ENCODE measurements at regions not wholly inside any gene's neighbourhood (a gene's known extent, or its start where the extent isn't known, plus 50 kb on each side); places are given as distances from the start of the nearest gene placed in this dataset.

DNA sequence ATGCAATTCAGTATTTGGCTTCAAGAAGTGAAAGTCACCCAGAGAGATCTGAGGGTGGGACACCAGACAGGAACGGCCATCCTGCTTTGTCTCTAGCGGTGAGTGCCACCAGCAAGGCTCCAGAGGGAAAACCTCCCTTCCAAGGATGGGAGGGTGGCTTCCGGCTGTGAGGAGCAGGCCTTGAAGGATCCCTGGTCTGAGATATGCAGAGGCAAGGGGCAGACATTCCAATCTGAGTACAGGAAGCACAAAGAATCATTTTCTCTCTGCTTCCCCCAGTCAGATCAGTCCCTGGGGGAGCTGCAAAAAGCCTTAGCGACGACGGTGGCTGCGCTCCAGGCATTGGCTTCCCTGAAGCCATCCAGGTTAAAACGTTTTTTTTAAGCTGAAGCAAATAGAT lies 167.4 kb downstream of the TEX36 start:
- no peak for DNase-seq
- in situ Hi-C loops (cut with MboI; ENCODE audit: low pct_ligation_motif_present in 1 of 4, low pct_unique_long_range_greater_than_20kb in 1 of 4, low sequenced_read_pairs in 3 of 4): no loop called here
- 77 to 80% methylated on average over 5 to 8 of the region's 8 CpGs for WGBS, 2 donors (ENCODE audit: low coverage in 1 of 2)

DNA sequence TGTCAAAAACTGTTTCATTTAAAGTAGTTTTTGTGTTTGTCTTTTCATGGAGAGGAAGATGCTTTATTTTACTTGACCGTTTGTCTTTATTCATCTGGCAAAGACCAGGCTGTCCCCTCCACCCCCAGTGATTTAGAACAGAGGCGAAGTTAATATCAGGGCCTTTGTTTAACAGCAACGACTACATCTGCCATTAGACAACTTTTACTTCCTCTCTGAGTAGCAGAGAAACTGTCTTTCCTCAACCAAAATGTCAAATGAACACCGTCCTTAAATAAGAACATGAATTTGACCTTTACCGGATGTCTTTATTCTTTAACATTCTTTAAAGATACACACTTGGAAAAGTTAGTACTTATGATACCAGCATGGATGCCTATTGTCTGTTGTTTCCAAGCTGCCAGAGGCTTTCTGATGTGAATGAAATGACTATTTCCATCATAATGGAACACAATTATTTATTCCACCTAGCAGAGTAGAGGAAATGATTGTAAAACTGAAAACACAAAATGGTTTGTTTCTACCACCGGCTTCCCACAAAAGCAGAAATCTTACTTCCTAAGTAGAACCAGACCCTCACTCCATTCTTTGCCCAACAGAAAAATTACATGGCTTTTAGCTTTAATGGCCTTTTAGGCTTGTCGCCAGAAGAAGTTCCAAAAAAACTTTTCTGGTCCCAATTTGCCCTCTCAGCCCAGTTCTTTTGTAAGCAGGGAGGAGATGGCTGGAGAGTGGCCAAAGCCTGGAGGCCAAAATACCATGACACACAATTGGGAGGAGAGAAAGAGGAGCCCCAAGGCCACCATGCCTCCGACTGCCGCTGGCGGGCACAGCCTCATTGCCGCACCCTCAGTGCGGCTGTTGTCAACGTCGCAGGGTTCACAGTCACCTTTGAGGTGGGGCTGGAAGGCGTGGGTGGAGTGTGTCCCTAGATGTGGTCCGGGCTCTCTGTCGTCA lies 168.5 kb downstream of the TEX36 start:
- in situ Hi-C loops (cut with MboI; ENCODE audit: low pct_ligation_motif_present in 1 of 4, low pct_unique_long_range_greater_than_20kb in 1 of 4, low sequenced_read_pairs in 3 of 4): no loop called here
- H3K4me1 ChIP-seq: no peaks in the 10 kb centered on the region
- TF ChIP-seq EP300 (IDR thresholded peaks at IDR 0.05; ENCODE audit: low read depth) (no peak), POLR2AphosphoS5 (IDR thresholded peaks at IDR 0.05) (no peak), POLR2A (IDR thresholded peaks at IDR 0.05) (no peak)
- TF ChIP-seq, protein P1, sequence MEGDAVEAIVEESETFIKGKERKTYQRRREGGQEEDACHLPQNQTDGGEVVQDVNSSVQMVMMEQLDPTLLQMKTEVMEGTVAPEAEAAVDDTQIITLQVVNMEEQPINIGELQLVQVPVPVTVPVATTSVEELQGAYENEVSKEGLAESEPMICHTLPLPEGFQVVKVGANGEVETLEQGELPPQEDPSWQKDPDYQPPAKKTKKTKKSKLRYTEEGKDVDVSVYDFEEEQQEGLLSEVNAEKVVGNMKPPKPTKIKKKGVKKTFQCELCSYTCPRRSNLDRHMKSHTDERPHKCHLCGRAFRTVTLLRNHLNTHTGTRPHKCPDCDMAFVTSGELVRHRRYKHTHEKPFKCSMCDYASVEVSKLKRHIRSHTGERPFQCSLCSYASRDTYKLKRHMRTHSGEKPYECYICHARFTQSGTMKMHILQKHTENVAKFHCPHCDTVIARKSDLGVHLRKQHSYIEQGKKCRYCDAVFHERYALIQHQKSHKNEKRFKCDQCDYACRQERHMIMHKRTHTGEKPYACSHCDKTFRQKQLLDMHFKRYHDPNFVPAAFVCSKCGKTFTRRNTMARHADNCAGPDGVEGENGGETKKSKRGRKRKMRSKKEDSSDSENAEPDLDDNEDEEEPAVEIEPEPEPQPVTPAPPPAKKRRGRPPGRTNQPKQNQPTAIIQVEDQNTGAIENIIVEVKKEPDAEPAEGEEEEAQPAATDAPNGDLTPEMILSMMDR (IDR thresholded peaks at IDR 0.05): no peak
- no peak overlapping the region for H3K4me3 ChIP-seq
- DNase-seq: no peak
- H3K27me3 ChIP-seq: peaks cover 6% of the 10 kb centered on the region
- 68 to 76% methylated on average over 6 to 17 of the region's 17 CpGs for WGBS, 2 donors (ENCODE audit: low coverage in 1 of 2)
- no peak overlapping the region for H3K27ac ChIP-seq
- no peaks in the 10 kb centered on the region for H3K36me3 ChIP-seq
- intact Hi-C loops (cut with DNase I; ENCODE audit: low total_unique reads): no loop called here
- H3K9me3 ChIP-seq: no peaks in the 10 kb centered on the region

More for the DNA sequence above, 167.4 kb downstream of the TEX36 start:
- Histone ChIP-seq H3K4me1 (no peaks in the 10 kb centered on the region), H3K9me3 (no peaks in the 10 kb centered on the region), H3K27me3 (peaks cover 11% of the 10 kb centered on the region), H3K36me3 (no peaks in the 10 kb centered on the region), H3K27ac (no peak overlapping the region), H3K4me3 (no peak overlapping the region)
- no peak for TF ChIP-seq EP300 (IDR thresholded peaks at IDR 0.05; ENCODE audit: low read depth)
- no peak for TF ChIP-seq POLR2AphosphoS5 (IDR thresholded peaks at IDR 0.05)
- no peak for TF ChIP-seq POLR2A (IDR thresholded peaks at IDR 0.05)
- TF ChIP-seq, protein P1 (IDR thresholded peaks at IDR 0.05): no peak
- intact Hi-C loops (cut with DNase I; ENCODE audit: low total_unique reads): no loop called here

DNA sequence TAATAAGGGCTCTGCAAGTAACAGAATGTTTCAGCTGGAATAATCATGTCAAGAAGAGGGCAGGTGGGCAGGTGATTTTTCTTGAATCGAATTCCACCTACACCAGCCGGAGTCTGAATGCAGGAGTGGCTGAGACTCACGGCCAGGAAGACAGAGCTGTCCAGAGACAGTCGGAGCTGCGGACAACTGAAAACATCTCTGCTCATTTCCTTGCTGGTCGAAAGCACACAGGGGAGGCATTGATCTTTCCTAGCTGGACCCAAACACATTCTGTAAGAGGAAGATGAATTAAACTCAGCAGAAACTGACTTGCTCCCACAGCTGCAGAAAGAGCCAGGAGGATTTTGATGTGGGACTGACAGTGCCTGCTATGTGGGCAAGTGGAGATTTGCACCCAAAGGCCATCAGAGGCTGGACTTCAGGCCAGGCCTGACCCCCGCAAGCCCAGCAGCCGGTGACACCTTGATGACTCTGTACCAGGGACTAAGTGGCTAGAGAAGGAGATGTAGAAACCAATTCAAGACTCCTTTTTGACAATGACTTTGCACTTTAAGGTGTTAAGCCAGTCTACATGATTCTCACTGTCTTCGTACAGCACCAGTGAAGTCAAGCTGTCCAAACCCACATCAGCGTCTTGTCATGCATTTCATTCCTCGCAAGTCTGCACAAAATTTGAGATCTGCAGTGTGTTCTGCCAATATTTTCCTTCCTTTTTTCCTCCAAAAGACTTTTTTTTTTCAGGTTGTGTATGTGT lies 169.4 kb downstream of the TEX36 start:
- H3K27me3 ChIP-seq: peaks cover 6% of the 10 kb centered on the region
- intact Hi-C loops (cut with DNase I; ENCODE audit: low total_unique reads) (no loop called here), in situ Hi-C loops (cut with MboI; ENCODE audit: low pct_ligation_motif_present in 1 of 4, low pct_unique_long_range_greater_than_20kb in 1 of 4, low sequenced_read_pairs in 3 of 4) (no loop called here)
- no peaks in the 10 kb centered on the region for H3K4me1 ChIP-seq
- H3K36me3 ChIP-seq: no peaks in the 10 kb centered on the region
- no peak for TF ChIP-seq POLR2A (IDR thresholded peaks at IDR 0.05)
- TF ChIP-seq EP300 (IDR thresholded peaks at IDR 0.05; ENCODE audit: low read depth): no peak
- TF ChIP-seq POLR2AphosphoS5 (IDR thresholded peaks at IDR 0.05): no peak
- TF ChIP-seq, protein P1 (IDR thresholded peaks at IDR 0.05): no peak
- no peak overlapping the region for H3K4me3 ChIP-seq
- DNase-seq: no peak
- H3K27ac ChIP-seq: no peak overlapping the region
- WGBS, 2 donors (ENCODE audit: low coverage in 1 of 2): 78 to 88% methylated on average over 8 to 11 of the region's 11 CpGs
- H3K9me3 ChIP-seq: no peaks in the 10 kb centered on the region

DNA sequence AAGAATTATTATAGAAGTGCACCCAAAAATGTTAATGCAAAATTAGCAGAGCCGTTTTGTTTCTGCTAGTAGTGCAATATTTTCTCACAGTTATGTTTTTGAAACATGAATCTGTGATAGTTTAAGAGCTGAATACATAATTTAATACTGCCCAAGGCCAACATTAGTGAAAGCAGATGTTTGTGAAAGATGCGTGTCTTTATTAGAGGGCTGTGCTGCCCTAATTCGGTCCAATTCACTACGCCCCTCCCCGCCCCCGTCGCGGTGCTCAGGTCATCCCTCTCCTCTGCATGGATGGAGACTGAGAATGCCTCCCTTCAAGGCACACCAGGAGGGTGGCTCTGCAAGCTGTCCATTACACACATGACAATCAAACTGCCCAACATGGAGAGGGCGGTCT lies 172.0 kb downstream of the TEX36 start:
- in situ Hi-C loops (cut with MboI; ENCODE audit: low pct_ligation_motif_present in 1 of 4, low pct_unique_long_range_greater_than_20kb in 1 of 4, low sequenced_read_pairs in 3 of 4) (no loop called here), intact Hi-C loops (cut with DNase I; ENCODE audit: low total_unique reads) (no loop called here)
- no peak overlapping the region for H3K4me3 ChIP-seq
- TF ChIP-seq POLR2AphosphoS5 (IDR thresholded peaks at IDR 0.05) (no peak), POLR2A (IDR thresholded peaks at IDR 0.05) (no peak), EP300 (IDR thresholded peaks at IDR 0.05; ENCODE audit: low read depth) (no peak)
- H3K9me3 ChIP-seq: no peaks in the 10 kb centered on the region
- no peaks in the 10 kb centered on the region for H3K36me3 ChIP-seq
- no peak overlapping the region for H3K27ac ChIP-seq
- H3K4me1 ChIP-seq: no peaks in the 10 kb centered on the region
- peaks cover 6% of the 10 kb centered on the region for H3K27me3 ChIP-seq
- 84 to 87% methylated on average over 2 to 9 of the region's 9 CpGs for WGBS, 2 donors (ENCODE audit: low coverage in 1 of 2)
- DNase-seq: no peak
